Limb (tissue), 2 donors: ENCODE measurements at regions not wholly inside any gene's neighbourhood (a gene's known extent, or its start where the extent isn't known, plus 50 kb on each side); places are given as distances from the start of the nearest gene placed in this dataset.
"Not testable (repeated sequence)": the region's sequence is repeated elsewhere in the genome, so short reads cannot be mapped to it uniquely, and the experiment has no call there.

ENCODE experiments used
- DNase-seq, 2 donors: peaks; one replicate each; pipeline ENCODE4 v3.0.0-alpha.2; 2016; ENCODE audit errors: extremely low spot score in 2 of 2

DNA sequence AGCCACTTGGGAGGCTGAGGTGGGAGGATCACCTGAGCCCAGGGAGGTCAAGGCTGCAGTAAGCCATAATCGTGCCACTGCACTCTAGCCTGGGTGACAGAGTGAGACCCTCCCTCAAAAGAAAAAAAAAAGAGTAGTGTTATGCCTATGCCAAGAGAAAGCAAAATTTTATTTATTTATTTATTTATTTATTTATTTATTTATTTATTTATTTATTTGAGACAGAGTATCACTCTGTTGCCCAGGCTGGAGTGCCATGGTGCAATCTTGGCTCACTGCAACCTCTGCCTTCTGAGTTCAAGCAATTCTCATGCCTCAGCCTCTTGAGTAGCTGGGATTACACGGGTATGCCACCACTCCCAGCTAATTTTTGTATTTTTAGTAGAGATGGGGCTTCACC, 72.6 kb upstream of the RAPGEF2 start:
- not testable (repeated sequence) for DNase-seq

DNA sequence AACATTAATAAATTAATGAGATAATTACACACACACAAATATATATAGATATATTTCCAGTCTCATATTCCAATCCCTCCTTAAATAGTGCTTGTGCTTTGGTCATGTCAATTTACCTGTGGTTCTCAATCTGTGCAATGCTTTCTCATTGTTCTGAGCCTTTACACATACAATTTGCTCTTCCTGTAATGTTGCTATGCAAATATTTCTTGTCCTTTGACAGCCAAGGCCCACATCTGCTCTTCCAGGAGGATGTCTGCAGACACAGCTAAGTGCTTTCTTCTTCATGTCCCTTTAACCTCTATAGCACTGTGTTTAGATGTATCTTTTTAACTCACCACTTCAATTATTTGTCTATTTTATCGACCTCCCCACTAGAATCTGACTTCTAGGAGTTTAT, 67.3 kb upstream of the RAPGEF2 start:
- DNase-seq, result no peak

DNA sequence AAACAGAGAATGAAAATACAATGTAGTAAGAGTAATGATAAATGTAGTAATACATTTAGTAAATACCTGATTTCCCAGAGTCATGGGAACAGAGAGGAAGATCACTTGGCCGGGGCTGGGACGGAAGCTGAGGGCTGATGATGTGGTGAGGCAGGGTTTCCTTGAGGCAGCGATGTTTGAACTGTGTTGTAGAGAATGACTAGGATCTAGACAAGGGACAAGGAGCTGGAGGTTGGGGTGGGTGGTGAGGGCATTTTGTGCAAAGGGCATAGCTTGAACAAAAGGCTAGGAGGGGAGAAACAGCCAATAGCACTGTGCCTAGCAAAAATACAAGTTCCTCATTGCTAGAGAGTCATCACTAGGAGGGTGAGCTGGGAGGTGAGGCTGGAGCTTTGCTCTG, 64.3 kb upstream of the RAPGEF2 start:
- no peak for DNase-seq

DNA sequence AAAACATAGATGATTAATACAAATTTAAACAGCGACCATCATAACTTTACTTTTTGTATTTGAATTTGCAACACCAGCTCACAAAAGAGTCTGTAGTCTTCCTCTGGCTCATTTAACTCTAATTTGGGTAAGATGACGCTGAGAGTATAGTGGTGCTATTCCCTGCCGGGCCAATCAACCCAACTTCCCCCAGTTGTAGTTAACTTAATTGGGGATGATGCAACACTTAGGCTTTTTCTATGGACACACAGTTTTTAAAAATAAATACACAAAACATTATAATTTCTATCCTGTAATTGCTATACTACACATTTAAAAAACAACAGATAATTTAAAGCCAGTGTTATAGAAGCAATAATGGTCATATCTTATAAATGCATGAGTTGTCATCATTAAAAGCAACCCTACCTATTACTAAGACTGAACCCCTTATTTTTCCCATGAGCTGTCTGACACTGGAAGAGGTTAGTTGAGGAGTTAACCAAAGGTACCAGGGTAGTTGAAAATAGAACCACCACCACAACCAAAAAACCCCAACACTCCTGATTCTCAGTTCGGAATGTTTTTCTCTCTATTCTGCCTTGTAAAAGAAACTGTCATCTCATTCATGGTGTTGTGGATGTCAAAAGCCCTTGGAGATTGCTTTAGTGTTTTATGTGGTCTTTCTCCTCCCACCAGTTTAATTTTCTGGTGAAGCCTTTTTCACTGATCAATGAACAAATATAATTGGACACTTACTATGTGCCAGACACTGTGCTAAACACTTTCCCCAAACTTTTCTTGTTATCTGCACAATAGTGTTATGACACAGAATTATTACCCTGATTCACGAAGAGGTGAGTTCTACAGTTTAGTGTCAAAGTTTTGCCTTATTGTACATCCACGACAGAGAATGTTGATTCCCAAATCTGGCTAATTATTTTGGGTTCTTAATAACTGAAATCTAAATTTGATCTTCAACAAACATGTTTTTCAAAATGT, 61.5 kb upstream of the RAPGEF2 start:
- DNase-seq, result no peak

DNA sequence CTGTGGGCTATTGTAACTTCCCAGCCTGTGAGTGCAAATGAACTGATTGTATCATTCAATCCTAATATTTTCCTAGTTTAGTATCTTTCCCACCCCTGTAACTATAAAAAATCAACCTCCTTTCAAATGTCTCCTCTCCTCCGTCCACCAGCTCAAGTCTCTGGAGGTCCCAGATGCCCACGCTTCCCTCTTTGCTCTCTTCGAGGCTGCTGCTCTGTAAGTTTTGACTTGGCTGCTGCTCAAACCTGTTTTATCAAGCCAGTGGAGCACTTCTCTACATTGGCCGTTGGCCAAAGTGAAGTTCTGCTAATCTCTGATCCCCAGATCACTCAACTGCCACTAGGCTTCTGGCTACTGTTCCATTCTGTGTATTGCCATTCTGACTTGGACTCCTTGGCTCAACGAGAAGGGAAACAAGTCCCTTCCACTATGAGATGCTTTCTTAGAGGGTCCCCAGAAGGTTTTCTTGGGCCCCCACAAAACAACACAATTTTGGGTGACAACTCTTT, 60.7 kb upstream of the RAPGEF2 start:
- no peak for DNase-seq

DNA sequence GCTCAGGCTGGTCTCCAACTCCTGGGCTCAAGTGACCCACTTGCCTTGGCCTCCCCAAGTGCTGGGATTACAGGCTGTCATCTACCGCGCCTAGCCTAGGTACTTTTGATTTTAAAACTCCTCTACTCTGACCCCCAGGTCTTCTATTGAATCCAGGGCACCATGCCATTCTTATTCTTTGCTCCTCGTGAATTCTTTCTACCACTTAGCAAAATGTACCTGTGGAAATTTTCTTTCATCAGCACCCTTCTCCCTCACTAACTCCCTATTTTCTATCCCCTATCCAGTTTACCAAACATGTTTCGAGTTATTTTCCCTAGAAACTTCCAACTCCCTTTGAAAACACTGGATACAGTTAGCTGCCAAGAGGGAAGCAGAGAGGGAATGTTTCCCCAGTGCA, 60.0 kb upstream of the RAPGEF2 start:
- DNase-seq, result no peak

DNA sequence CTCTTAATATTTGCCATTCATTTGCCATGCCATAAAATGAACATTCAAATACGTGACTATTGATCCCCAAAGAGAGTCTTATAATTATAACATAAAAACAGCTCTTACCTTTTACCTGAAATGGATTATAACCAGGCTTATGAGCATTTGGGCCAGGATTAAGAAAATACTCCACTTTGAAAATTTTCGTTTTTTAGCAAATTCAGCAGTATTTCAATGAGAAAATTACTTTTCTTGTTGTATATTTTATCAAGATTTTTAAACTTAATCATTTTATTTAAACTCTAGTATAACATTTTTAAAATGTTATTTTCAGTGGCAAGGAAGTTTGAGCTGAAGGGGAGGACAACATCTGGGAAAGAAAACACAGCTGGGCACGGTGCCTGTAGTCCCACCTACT, 59.0 kb upstream of the RAPGEF2 start:
- DNase-seq, result no peak

DNA sequence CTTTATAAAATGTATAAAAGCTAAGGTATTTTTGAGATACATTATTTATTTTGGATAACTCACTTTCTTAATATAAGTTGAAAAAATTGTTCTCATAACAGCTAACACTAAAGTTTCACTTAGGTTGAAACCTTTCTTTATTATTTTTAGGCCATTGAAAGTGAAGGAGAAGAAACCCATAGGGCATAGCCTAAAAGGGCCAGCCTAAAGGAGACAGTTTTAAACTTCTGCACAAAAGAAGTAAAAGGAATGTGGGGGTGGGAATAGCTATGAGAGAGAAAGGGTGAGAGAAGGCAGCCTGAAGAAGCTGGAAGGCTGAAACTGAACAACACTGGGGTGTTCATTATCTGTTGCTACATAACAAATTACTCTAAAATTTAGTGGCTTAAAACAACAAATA, 57.6 kb upstream of the RAPGEF2 start:
- no peak for DNase-seq

DNA sequence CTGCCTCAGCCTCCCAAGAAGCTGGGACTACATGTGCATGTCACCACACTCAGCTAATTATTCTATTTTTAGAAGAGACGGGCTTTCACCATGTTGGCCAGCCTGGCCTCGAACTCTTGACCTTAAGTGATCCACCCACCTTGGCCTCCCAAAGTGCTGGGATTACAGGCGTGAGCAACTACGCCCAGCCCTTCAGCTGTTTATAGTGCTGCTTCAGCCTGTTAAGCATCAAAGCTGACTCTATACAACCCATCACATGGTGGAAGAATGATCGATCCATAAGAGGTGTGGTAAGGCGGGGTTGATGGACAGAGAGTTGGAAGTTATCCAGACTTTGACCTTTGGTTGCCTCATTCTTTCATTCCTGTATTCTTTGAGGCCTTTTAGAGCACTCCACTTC, 56.2 kb upstream of the RAPGEF2 start:
- DNase-seq, result no peak

DNA sequence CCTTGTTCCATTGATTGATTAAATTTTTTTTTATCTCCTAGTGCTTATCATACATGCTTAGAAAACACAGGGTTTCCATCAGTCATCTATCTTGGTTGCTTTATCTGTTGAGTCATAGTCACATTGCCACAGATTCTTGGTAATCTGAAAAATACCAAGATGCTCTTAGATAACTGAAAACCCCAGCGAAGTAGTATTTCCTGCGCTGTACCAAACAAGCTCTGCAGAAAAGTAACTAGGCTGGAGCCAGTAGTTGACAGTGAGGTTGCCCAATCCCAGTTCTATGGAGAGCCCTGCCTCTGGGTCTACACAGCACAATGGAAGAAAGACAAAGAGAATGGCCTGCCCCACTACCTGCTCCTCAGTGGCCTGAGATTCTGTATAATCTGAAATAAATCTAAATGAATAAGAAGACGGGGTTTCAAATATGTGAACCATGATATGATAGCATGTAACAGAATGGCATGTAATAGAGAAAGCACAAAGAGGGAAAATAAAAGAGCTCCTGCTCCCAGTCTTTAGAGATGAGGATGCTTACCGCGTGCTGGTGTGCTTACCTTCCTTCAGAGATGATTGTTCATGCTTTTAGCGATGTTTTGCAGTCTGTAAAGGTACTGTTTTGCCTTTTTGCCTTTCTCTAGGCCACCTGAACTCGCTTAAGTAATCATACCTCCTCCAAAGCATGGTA, 55.3 kb upstream of the RAPGEF2 start:
- no peak for DNase-seq

DNA sequence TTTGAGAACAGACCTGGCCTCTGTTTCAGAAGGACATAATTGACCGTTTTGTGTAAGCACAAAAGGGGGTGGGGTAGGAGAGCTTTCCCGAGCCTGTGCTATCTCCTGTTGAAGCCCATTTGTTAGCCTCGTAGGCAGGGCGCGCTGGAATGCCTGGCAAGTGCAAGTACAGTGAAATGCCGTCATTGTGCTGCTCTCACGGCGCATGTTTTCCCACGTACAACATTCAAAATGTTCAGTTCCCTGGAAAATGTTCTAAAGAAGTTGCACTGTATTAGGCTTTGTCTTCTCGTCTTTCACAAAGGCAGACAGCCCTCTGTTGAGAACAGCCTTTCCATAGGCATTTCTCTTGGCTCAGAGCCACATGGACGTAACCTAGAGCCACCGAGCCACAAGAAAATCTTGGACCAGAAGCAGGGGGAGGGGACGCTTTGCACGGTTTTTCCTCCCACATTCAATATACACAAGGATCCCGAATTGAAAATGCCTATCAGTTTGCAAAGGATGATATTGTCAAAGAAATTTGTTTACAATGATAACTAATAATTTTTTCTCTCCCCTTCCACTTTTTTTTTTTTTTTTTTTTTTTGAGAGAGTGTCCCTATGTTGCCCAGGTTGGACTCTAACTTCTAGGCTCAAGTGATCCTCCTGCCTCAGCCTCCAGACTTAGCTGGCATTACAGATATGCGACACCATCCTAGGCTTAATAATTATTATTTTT, 54.6 kb upstream of the RAPGEF2 start:
- peak; percentile 67 to 76 for DNase-seq

DNA sequence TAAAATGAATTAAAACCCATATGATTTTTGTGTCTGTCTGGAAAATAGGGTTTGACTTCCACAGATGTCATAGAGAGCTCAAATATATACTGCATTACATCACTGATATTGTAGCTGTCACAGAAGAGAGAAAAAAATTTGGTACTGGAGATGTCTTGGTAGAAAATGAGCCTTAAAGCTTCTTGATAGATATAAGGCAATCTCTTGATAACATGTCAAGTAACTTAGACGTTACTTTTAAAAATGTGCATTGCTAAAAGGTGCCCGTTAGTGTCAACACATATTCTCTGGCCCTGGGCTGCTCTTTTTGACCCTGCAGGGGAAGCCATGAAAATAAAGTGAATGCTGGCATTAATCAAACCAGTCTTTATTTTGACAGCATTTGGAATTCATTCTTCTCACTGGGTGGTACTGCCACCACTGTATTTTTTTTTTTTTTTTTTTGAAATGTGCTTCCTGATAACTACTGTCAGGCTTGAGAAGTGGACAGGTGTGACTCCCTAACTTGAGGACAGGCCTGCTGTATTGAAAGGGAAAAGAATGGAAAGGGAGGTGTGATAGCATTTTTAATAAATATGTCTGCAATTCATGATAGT, 53.0 kb upstream of the RAPGEF2 start:
- no peak for DNase-seq

DNA sequence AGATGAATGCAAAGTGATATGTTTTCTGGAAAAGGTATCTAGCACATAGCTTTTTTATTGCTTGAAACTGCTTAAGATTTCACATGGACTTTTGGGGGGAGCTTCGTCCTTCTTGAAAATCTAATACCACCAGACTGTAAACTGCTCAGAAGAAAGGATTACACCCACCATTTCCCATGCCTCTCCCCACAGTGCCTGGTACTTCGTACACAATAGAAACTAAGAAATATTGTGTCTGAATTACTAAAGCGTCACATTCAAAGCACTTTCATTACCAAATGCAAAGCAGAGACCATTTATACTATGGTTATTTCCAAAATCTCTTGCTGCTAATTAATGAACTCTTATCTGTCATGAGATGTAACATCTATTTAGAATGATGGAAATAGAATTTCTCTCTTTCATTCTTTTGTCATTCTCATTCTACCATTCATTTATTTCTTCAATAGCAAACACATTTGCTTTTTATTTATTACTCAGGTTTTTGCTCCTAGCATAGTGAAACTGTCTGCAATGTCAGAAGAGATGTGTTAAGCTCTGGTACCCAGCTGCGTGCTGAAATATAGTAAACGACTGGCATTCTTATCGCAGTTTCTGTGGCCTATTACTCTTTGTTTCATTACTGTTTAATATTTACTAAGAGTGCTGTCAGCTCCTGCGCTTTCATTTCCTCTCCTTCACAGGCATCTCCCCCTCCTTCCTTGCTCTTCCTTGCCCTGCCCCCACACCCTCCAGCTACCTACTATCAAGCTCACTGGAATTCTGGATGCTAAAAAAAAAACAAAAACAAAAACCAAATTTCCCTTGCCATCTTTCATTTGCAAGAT, 51.4 kb upstream of the RAPGEF2 start:
- no peak for DNase-seq

DNA sequence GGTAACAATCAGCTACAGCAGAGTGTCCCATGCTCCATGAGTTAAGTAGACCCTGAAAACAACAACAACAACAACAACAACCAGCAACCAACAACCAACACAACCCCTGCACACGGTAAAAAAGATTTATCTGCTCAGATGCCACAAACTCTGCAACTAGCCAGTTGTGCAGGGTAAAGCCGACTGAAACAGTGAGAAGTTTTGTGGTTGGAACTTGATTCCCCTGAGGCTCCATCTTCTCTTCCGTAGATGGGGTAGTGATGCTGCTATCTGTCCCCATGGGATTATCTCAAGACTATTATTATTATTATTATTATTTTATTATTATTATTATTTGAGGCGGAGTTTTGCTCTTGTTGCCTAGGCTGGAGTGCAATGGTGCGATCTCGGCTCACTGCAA, 50.6 kb upstream of the RAPGEF2 start:
- no peak for DNase-seq
